Daoy (cell line): ENCODE measurements at regions not wholly inside any gene's neighbourhood (a gene's known extent, or its start where the extent isn't known, plus 50 kb on each side); places are given as distances from the start of the nearest gene placed in this dataset.
A peak's percentile ranks its signal among the peaks of the same experiment; 100 is the strongest.

Source experiments
- DNase-seq: peaks from one replicate; pipeline ENCODE4 v3.0.0-alpha.2; 2015; ENCODE audit warnings: low read depth

DNA sequence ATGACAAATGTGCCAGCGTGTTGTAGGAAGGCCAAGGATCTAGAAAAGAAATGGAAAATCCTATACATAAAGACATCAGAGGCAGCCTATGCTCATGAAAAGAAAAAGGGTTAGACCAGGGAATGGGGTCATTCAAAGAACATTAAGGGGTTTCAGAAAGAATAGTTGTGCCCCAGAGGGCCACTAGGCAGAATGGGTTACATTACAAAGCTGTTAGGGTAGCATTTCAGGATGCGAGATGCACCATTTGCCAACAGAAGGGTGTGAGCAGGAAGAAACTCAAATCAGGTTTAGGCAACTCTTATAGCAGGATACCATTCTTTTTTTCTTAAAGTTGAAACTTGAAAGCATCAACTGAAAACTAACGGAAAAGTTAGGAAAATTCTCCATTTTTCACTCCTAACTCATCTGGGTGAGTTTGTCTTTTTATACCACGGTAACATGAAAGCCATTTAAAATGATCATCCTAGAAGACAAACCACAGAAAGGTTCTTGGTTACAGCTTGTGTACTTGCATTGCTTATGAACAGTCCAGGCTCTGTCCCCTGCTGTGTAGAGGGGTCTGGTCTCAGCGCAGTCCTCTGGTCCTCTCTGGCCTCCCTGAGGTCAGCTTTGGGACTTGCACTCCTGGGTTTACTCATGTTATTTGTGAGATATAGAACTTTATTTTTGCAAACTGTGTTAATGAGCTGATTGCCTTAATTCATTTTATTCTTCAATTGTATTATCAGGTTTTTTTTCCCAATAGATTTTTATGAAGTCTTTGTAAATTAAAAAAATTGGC lies 209.1 kb downstream of the DACT1 start:
- no peak for DNase-seq

DNA sequence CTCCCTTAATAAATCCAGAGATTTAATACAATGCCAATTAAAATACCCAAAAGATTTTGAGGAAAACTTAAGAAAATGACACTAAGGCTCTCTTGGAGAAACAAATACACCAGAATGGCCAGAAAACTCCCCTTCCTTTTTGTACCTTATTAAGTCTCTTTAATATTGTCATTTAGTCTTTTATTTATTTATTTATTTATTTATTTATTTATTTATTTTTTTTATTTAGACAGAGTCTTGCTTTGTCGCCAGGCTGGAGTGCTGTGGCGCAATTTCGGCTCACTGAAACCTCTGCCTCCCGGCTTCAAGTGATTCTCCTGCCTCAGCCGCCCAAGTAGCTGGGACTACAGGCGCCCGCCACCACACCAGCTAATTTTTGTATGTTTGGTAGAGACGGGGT lies 210.6 kb downstream of the DACT1 start:
- DNase-seq, result no peak

DNA sequence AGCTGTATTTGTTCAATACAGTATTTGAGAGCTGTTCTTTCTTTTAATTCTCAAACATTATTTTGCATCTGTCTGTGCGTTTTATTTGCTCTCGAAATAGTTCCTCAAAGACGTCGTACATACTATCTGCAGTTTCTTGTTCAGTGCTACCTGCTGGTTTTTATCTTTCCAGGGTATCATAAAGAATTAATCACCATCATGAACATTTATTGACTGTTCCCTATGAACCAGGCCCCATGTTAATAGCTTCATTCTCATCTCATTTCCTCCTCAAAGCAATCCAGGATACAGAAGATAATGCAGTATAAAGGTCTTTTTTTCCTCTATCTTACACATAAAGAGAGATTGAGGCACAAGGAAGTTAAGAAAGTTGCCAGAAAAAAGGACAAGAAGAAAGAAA lies 211.8 kb downstream of the DACT1 start:
- DNase-seq, result no peak

DNA sequence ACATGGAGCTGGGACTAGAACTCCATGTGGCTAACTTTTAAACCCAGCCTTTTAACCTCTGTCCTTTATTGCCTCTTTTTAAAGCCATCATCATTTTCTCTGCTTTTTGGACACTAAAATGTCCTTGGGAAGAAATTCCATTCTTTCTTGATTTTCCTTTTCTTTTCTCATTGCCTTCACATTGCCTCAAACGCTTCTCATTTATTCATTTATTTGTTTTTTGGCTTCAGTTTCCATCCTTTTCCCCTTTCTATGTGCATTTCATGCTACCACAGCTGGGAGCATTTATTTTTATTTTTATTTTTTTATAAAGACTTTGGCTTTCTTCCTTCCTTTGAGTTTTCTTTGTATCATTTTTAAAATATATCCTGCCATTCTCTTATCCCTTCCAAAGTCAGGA lies 212.2 kb downstream of the DACT1 start:
- no peak for DNase-seq

DNA sequence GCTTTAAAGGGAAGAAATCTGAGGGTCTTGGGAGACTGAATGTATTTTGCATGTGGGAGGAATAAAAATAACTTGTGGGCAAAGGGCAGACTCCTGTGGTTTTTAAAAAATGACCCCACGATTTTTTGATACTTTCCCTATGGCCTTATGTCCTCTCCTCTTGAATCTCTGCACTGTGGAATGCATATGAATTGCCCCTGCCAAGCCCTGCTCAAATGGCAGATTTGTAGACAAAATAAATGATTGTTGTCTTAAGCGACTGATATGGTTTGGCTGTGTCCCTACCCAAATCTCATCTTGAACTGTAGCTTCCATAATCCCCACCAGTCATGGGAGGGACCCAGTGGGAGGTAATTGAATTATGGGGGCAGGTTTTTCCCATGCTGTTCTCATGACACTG lies 223.8 kb downstream of the DACT1 start:
- DNase-seq, result no peak

DNA sequence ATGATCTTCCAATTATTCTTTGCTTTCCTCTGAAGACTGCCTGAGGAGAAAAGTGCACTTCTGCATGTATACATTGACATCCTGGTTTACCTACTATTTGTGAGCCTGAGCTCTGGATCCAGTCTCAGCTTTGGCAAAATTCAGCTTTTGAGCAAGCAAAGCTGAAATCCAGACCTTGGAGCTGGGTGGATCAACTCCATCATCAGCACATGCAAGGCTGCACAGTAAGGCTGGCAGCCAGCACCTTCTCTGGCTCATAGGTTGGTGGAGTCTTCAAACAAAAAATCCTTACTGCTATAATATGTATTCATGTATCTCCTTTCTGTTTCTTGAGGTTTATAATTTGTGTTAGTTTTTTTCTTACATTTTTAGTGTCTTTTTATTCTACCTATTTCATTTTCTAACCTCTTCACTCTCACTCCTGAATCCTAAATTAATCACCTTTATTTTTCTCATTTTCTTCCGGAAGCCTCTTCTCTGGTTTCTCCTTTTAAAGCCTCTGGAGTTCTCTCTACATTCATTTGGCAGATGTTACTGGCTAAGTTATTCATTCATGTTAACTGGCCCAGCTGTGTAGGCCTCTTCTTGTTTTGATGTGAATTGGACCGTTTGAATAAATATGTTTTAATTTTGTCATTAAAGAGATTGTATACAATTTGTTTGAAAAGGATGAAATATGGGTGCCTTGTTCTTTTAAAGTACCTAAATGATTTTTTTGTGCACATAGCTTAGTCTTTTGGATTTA lies 224.8 kb downstream of the DACT1 start:
- DNase-seq, result no peak

DNA sequence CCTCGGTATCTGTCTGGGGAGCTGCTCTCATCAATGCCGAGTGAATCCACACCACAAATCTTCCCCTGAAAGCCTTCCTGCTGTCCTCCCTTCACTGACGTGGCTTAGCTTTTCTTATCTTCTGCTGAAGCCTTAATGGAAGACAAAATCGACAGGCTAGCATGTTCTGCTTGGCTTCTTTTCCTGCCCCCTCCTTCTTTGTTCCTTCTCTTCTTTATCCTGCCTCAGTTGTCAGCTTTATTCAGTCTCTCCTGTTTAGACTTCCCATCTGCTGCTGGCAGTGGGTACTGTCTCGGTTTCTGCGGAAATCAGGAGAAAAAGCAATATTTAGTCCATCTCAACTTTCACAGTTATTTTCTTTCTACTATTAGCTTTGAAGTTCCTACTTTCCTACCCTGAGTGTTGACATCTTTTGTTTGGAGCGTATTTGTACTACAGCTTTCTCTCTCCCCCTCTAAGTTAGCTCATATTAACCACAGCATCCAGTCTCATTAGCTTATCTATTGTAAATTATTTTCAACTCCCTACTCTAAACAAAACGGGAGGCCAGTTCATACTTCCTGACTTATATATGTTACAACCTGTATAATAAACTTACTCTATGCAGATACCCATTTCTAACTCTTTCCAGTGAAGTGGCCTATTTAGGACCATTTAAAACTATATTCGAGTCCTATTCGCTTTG lies 226.0 kb downstream of the DACT1 start:
- DNase-seq, result no peak

DNA sequence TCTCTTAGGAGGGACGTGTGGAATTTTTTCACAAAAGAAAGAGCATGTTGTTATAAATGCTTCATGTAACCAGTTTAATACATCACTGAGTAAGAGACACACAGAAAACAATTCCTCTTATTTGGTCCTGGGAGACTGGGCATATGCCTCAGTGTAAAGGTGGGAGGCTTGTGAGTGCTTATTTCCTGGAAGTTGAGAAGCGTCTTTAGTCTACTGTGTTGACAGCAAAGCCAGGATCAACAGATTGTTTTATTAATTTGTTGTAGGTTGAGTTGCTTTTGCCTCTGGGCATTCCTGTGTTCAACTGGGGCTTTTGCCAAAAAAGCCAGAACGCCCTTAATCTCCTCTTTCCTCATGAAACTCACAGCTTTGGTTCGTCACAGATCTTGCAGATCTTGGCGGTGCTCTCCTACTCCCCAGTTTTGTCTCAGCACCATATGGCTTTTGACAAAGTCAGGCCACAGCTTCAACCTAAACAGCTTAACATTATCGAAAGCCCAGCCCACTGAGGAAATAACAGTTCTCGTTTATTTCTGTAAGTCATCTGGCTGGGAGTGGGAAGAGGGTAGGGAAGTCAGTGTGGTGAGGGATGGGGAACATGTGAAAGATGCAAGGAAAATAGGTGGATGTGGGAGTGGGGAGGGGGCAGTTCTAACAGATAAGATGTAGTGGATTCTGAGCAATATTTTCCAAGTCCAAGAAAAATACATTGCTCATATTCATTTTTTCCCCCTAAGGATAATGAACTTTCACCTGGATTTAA lies 227.2 kb downstream of the DACT1 start:
- no peak for DNase-seq

DNA sequence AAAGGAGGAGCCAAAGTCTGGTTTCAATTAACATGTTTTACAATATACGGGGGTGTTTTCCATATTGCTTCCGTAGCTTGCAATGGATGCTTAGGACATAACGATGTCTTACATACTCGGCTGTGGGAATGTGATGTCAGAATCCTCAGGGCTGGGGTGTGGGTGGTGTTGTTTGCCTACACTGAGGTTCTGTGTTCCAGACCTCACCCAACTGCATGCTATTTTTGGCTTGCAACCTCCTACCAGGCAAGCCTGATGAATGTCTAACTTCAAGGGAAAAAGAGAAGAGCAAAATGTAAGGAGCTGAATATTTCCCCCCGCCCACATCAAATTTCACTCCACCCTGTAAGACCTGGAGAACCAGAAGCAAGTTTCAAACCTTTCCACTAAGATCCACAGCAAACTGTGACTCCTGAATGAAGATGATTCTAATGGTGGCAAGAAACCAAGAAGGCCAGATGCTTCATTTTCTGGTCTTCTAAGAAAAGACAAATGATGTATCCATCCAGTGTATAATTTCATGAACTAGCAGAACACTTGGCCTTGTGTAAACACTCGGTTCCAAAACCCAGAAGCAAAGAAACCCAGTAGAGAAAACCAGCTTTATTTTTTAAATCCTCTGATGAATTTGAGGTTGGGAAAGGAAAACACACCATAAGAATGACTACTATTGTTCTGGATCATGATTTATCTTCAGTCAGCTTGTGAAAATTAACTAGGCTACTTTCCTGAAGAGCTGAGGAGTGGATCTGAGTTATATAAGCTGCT lies 227.9 kb downstream of the DACT1 start:
- no peak for DNase-seq

DNA sequence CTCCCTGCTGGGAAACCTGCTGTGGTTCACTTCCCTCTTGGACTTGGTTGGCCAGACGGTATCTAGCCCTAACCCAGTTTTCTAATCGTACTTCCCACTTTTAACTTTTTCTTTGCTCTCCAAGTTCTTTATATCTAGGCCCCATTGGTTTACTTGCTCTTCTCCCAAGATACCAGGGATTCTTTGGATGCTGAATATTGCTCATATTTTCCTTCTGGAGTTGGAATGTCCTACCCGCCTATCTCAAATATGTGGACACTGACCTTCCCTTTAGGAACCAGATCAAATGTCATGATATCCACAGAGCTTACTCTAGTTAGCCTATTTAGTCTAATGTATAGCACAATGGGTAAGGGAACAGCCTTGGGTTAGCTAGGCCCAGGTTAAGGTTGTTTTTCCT lies 228.6 kb downstream of the DACT1 start:
- DNase-seq, result no peak

DNA sequence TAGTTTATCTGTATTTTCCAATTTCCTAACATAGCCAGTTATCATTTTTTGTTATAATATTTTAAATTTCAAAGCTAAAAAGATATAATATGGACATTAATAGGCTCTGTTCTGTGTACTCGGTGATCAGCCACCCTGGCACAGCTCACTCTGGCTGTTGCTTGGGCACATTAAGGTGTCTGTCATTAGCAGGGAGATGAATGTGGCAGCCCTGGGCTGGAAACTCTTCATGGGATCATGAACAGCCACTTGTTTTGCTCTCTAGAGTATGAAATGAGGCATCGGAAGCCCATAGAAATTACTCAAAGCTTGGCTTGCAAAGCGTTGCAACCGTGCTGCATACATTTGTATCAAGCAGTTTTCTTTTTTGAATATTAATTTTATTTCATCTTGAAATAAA lies 233.2 kb downstream of the DACT1 start:
- no peak for DNase-seq

DNA sequence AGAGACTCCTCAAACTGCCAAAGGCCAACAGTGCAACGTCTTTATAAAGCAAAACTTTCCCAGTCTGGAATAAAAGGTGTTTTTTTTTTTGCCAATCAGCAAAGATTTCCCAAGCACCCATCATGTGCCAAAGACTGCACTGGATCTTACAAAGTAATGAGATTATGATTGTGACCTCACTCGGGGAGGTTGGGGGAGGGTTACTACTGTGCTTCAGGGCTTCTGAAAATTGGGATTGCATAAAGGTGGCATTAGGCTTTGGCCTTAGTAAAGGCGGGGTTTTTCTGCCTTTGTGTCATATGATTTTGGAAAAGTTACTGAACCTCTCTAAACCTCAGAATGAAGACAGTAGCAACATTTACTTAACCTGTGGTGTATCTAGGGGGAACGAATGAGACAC lies 233.8 kb downstream of the DACT1 start:
- DNase-seq, result no peak

DNA sequence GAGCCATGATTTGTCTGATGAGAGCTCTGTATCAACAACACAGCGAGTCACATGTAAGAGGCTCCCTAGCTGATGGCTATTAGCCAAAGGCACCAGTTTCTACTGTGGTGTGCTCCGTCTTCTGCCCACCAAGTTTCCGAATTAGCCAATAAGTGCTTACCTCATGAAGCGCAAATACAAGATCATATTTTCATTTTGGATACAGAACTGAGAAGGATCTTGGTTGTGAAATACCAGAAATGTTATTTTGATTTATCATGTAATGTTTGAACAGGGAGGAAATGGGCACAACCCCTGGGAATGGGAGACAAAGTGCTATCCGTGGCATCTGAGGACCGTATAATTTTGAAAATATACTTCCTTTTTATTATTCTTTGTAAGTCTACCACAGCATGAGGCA lies 234.3 kb downstream of the DACT1 start:
- peak; percentile 21 for DNase-seq

DNA sequence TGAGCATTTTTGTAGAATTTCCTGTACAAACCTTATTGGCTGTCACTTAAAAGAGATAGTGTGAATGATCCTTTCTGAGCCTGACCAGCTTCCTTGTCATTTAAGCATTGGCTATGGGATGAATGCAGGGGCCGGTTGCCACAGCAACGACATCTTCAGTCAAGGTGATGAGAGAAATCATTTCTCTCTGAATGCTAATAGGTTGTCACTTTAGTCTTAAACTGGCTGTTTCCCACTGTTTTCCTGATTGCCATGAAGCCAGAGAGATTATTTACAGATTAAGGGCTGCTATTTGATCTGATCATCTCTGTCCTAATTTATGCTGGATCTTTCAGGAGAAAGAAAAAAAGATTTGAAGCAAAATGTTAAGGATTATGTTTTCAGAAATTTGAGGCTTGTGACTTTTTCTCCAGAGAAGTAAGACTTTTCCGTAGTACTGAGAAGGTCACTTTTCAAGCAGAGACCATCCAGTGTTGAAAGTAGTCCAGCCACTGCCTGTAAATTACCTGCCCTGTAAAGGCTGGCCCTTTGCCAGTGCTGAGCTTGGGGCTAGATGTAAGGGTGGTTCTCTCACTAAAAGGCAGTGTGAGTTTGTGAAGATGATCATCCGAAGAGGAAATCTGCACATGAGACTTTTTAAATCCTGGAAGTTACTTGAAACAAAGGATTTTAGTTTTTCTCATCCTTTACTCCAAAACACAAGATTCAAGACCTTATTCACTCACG lies 235.6 kb downstream of the DACT1 start:
- DNase-seq, result no peak

DNA sequence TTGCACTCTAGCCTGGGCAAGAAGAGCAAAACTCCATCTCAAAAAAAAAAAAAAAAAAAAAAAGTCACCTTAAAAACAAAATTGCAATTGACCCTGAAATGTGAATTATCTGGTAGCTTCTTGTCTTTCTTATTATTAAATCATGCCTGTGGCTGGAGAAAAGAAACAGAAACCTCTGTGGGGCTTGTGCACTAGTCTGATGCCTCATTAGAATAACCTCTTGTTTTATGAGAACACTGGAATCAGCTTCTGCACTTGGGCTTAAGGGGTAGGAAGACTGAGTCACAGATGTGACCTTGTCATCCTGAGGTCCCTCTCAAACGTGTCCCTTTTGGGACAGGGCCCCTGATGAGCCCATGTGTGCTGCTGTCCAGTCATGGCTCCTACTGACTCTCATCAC lies 237.9 kb downstream of the DACT1 start:
- no peak for DNase-seq

DNA sequence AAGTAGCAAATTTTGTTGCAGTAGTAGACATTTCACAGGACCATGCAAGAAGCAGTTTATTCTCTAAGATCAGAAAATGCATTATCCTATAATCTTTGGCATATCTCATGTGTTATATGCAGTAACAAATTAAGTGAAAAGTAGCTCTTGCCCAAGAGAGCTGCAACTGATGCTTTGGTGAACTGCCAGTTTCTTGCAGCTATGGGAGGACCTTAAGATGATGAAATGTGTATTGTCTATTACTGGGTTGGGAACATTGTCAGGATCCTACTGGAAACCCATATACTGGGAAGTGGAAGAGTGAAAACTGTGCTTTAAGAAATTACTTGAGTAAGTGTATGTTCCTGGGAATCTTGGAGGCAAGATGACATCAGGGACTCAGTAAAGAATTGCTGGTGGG lies 238.8 kb downstream of the DACT1 start:
- DNase-seq, result no peak

DNA sequence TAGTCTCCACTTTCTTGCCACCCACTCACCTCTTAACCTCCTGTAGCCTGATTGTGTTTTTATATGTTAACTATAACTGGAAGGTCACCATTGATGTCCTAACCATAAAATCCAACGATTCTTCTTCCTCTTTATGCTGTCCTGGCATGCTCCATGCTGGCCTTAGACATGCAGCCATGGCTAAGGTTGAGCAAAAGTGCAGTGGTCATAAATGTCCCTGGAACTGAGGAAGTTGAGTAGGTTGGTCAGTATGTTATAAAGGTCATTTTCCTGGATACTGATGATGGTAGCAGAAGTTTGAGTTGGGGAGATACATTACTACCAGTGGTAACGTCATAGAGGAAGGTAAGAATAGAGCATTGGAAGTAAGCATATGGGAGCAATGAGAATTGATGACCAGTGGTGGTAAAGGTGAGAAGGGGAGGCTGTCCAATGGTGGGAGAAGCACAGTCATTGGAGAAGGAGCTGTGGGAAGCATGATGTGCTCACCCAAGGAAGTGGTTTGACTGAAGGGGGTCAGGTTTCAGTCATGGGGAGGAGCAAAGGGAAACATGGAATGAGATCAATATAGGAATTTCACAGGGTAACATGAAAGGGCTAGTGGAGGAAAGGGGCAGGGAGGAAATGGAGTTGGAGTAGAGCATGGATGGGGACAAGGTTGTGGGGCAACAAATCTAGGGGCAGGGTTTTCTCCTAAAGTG lies 240.8 kb downstream of the DACT1 start:
- DNase-seq, result peak; percentile 50

DNA sequence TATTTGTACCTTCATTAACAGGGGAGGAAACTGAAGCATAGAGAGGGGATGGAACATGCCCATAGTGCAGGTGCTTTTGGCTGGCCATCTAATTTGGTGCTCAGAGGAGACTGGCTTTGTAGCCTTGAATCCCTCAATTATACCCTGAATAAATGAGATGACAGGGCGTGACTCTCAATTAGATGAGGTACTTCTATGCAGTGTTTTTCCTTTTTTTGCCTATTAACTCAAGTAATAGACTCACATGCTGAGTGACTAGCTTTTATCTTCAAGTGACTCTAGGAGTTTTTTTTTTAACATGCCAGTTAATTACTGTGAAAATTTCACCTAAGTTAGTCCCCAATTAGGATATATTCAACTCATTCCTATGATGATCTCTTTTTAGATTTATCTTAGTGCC lies 243.7 kb downstream of the DACT1 start:
- no peak for DNase-seq

DNA sequence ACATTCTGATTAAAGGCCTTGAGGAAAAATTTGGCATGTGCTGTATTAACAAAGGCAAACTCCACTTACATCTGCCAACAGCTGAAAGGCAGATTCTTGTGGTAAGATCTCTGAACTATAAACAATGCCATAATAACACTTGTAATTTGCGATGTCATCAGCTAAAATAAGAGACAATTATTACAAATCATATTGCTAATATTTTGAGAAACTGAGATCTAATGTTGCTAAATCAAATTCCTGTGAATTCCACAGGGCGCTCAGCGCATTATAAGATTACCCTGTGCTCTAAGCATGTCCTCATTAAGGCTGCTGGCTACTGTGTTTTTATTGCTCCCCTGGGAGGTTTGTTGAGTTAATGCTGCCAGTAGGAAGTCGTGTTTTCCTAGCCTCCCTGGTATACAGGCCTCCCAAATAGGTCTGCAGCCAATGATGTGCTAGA lies 244.8 kb downstream of the DACT1 start:
- peak; percentile 77 for DNase-seq

DNA sequence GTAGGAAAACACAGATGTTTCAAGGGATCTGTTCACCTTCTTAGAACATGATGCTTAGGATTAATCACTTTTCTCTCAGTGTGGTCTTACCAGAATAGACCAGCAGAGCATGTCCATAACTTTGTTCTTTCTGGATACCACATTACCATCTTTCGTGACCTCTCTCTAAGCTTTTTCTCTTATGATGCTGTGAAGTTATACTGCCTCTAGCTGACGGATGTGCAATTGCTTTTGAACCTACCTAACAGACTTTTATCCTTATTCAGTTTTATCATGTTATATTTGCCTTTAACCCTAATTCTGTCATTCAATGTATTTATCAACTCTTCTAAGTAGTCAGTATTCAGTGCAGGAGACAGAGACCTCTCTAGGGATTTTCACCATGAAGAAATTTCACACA lies 246.7 kb downstream of the DACT1 start:
- no peak for DNase-seq
